Mucosa of descending colon (tissue), 3 donors: ENCODE measurements at regions not wholly inside any gene's neighbourhood (a gene's known extent, or its start where the extent isn't known, plus 50 kb on each side); places are given as distances from the start of the nearest gene placed in this dataset.

ENCODE experiments used
- ATAC-seq: fragments of 200-7000 bp; cut with Tn5 transposase; one replicate; pipeline ENCODE4 v1.9.1; 2020; ENCODE audit warnings: mild to moderate bottlenecking, moderate library complexity
- DNase-seq, 3 donors: peaks; one replicate each; pipeline ENCODE4 v3.0.0-alpha.2; 2020
- H3K36me3 ChIP-seq: fragments of 200-600 bp; one replicate; pipeline ENCODE4 v1.8.0; 2021; ENCODE audit warnings: low read depth, mild to moderate bottlenecking
- H3K4me1 ChIP-seq: fragments of 200-600 bp; one replicate; pipeline ENCODE4 v1.8.0; 2021; ENCODE audit warnings: low read depth, mild to moderate bottlenecking
- H3K4me3 ChIP-seq: fragments of 200-600 bp; one replicate; pipeline ENCODE4 v1.8.0; 2021; ENCODE audit warnings: mild to moderate bottlenecking
- H3K9me3 ChIP-seq: fragments of 200-600 bp; one replicate; pipeline ENCODE4 v1.8.0; 2021; ENCODE audit warnings: mild to moderate bottlenecking
- intact Hi-C, 2 donors: fragments of 100-400 bp; cut with DNase I in 1 of 2; cut with micrococcal nuclease in 1 of 2; formaldehyde crosslinking; loops; one replicate each; pipeline versions ENCODE4 v1.11.0 to v1.11.1; 2022; cut with DNase I, micrococcal nuclease
- TF ChIP-seq, protein P1 (sequence below): fragments of 200-600 bp; IDR thresholded peaks from one replicate; pipeline ENCODE4 v1.8.0; 2022; ENCODE audit warnings: antibody characterized with exemption, mild to moderate bottlenecking
- donor health status: DM: no; HTN: no; CAD: no; lungs with moderate emphysema.
- donor health status: DM: no; HTN: no; CAD: no.
- donor health status: DM: no; HTN: yes; CAD: no.

- no peak for ATAC-seq
- H3K4me3 ChIP-seq: no peak overlapping the region
- no peaks in the 10 kb centered on the region for H3K4me1 ChIP-seq
- intact Hi-C loops: no loop called here
- TF ChIP-seq, protein P1, sequence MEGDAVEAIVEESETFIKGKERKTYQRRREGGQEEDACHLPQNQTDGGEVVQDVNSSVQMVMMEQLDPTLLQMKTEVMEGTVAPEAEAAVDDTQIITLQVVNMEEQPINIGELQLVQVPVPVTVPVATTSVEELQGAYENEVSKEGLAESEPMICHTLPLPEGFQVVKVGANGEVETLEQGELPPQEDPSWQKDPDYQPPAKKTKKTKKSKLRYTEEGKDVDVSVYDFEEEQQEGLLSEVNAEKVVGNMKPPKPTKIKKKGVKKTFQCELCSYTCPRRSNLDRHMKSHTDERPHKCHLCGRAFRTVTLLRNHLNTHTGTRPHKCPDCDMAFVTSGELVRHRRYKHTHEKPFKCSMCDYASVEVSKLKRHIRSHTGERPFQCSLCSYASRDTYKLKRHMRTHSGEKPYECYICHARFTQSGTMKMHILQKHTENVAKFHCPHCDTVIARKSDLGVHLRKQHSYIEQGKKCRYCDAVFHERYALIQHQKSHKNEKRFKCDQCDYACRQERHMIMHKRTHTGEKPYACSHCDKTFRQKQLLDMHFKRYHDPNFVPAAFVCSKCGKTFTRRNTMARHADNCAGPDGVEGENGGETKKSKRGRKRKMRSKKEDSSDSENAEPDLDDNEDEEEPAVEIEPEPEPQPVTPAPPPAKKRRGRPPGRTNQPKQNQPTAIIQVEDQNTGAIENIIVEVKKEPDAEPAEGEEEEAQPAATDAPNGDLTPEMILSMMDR: no peak
- DNase-seq: no peak
- no peaks in the 10 kb centered on the region for H3K9me3 ChIP-seq
- H3K36me3 ChIP-seq: no peaks in the 10 kb centered on the region
Observed at GRCh38 chr6:147621263-147621662, 112.8 kb downstream of the SAMD5 start.

GRCh38 chr6:147621961-147622360 is 113.5 kb downstream of the SAMD5 start:
- ATAC-seq (no peak), DNase-seq (no peak)
- Histone ChIP-seq H3K9me3 (no peaks in the 10 kb centered on the region), H3K36me3 (no peaks in the 10 kb centered on the region), H3K4me1 (no peaks in the 10 kb centered on the region), H3K4me3 (no peak overlapping the region)
- intact Hi-C loops: no loop called here
- TF ChIP-seq, protein P1: no peak

GRCh38 chr6:147624946-147625515 is 116.5 kb downstream of the SAMD5 start:
- no peaks in the 10 kb centered on the region for H3K9me3 ChIP-seq
- no peaks in the 10 kb centered on the region for H3K4me1 ChIP-seq
- DNase-seq (no peak), ATAC-seq (no peak)
- TF ChIP-seq, protein P1: no peak
- H3K4me3 ChIP-seq: no peak overlapping the region
- no peaks in the 10 kb centered on the region for H3K36me3 ChIP-seq
- intact Hi-C loops: no loop called here

DNA sequence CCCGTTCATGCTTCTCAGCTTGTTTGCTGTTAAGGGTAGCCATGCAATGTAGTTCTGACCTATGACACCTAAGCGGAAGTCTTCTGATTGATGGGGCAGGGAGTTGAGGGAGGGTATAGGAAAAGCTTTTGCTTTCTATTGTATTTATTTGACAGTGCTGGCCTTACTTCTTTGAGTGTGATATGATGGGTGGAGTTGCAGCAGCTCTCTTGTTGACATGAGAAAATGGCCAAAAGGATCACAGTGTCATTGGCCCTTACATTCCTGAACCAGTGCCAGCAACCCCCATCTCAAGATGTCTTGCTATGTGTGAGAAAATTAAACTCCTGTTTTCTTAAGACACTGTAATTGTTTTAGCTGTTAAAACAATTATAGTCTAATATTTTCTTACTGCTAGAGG is 117.5 kb downstream of the SAMD5 start:
- no peak overlapping the region for H3K4me3 ChIP-seq
- no peak for ATAC-seq
- TF ChIP-seq, protein P1: no peak
- DNase-seq: no peak
- intact Hi-C loops: no loop called here
- no peaks in the 10 kb centered on the region for H3K9me3 ChIP-seq
- no peaks in the 10 kb centered on the region for H3K36me3 ChIP-seq
- no peaks in the 10 kb centered on the region for H3K4me1 ChIP-seq

GRCh38 chr6:147627411-147627810 is 118.9 kb downstream of the SAMD5 start:
- TF ChIP-seq, protein P1: no peak
- no peak overlapping the region for H3K4me3 ChIP-seq
- no peaks in the 10 kb centered on the region for H3K9me3 ChIP-seq
- intact Hi-C loops: no loop called here
- DNase-seq (no peak), ATAC-seq (no peak)
- H3K36me3 ChIP-seq: no peaks in the 10 kb centered on the region
- H3K4me1 ChIP-seq: no peaks in the 10 kb centered on the region

GRCh38 chr6:147633191-147633590 is 124.7 kb downstream of the SAMD5 start:
- TF ChIP-seq, protein P1: no peak
- DNase-seq (no peak), ATAC-seq (no peak)
- intact Hi-C loops: no loop called here
- Histone ChIP-seq H3K4me1 (no peaks in the 10 kb centered on the region), H3K9me3 (no peaks in the 10 kb centered on the region), H3K4me3 (no peak overlapping the region), H3K36me3 (no peaks in the 10 kb centered on the region)
